ENCODE measurements at regions not wholly inside any gene's neighbourhood (a gene's known extent, or its start where the extent isn't known, plus 50 kb on each side); places are given as distances from the start of the nearest gene placed in this dataset.

DNA sequence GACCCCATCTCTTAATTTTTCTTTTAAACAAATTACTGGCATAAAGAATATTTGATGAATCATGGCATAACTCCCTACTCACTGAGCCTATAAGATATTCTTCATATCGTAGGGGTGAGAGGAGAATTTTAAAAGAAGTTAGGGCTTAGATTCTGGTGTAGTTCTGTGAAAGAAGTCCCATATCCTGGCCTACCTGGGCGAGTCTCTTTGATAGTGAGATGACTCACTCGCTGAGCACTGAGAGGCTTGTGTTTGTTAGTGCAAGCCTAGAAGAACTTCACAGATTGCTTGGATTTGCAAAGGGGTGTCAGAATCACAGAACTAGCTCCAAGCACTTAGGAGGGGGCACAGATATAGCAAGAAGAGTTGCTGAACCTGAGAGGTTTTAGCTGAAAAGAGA lies 133.8 kb upstream of the TMC3 start:
- DNase-seq, result no peak

DNA sequence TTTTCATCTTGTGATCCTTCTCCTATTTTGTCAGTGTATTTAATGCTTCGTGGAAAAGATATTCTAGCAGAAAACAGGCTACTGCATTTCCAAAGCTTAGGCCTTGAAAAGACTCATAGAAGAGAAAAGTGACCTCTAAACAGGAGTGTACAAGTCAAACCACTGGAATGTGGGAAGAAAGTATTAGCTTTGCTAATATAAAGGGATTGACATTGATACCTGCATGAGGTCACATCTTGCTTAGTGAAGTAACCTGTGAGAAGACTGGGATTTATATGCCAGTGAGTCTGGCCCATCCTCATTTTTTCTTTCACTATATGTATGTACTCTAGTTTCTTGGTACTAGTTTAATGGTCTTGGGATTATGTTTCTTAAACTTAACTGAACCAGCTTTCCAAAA lies 132.9 kb upstream of the TMC3 start:
- DNase-seq, result no peak

DNA sequence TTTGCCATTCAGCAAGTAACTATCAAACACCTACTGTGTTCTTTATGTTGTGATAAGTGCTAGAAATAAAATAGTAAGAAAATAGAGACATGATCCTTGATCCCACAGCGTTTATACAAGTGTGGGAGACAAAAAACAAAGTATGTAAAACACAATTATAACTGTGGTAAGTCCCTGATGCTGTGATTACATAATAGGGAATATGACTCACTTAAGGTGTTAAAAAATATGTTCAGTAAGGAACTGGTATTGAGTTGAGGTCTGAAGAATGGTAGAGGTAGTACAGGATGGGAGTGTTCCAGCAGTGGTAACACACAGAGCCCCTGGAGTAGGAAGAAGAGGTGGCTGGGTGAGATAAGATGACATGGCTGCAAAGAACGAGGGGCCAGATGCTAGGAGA lies 132.1 kb upstream of the TMC3 start:
- no peak for DNase-seq

DNA sequence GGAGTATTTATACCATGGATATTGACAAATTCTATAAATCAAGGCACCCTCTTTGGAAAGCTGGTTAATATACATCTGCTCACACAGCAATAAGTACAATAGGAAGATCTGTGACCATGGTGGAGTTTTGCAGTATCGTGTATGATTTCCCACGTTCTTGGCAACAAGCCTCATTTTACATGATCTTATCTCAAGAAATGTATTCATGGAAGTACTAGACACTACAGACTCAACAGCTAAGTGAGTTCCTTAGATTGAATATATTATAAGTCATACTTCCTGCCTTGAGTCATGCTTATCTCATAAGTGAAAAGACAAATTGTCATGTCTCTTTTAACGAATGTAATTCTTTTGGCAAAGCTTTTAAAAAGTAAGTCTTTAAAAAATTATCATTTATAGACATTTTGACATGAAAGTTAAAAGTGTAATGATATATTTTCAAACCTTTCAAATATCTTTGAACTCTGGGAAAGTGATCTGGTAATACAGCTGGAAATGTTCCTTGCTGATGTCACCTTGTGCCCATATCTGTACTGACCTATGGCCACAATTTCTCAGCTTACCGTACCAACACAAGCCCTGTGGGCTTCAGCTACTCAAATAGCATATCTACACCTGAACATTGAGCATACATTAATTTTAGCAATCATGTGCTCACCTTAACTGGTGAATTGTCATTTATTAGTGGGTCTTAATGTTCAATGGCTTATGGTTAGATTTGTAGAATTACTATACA lies 130.3 kb upstream of the TMC3 start:
- DNase-seq, result no peak

DNA sequence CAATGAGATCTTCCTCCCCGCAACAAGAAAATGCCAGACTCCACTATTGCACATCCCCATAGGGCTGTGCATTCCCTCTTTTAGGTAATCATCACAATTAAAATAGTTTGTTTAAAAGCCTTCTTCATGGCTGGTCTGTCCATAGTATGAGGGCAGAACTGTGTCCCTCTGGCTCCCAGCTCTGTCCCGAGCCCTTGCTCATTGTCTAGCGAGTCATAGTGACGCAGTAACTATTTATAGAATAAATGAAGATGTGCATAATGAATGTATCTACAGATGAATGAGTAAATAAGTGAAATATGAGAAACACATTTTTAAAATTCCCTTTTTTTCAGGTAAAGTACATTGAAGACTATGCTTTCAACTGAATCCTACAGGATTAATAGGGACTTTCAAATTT lies 128.4 kb upstream of the TMC3 start:
- DNase-seq, result no peak

DNA sequence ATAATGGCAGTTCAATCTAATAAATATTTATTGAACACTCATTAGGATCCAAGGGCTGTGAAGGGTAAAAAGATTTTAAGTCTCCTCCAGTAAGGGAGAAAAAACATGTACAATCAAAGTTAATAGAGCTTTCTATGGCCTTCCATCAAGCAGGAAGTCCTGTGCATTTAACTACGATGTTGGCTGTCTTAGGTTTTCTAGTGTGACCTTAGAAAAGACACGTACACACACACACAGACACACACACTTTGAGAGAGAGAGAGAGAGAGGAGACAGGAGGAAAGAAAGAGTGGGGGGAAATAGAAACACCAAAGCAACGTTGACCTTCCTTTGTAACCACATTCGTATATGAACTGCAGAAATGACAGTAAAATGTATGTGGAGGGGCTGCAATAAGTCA lies 126.1 kb upstream of the TMC3 start:
- no peak for DNase-seq

DNA sequence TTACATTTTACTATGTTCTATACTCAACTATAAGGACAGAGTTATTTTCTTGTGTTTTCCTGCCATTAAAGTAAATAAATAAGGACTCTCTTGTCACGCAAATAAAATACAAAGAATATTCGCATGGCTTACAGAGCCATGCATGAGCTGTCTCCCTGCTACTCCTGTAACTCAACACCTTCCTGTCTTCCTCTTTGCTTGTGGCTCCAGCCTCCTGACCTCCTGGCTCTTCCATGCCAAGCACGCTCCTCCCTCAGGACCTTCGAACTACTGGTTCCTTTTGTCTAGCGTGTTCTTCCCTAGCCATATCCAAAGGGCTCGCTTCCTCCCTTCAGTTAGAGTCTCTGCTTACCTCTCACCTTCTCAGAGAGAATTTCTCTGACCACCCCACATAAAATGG lies 124.3 kb upstream of the TMC3 start:
- DNase-seq, result no peak

DNA sequence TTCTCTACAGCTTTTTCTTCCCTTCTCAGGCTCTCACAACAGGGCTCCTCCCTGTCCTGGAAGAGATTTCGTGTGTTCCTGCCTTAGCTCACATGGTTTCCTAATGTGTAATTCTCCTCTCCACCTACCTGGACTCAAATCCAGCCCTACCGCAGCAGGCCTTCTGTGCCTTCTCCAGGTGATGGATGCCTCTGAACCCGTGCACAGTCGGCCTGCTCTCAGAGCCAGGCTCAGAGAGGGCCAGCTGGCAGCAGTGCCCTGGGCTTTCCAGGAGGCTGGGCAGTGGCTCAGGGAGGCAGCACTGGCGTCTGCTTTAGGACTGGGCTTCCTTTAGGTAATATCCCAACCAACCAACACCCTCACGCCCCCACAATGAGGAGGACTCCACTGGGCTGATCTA lies 123.2 kb upstream of the TMC3 start:
- no peak for DNase-seq

DNA sequence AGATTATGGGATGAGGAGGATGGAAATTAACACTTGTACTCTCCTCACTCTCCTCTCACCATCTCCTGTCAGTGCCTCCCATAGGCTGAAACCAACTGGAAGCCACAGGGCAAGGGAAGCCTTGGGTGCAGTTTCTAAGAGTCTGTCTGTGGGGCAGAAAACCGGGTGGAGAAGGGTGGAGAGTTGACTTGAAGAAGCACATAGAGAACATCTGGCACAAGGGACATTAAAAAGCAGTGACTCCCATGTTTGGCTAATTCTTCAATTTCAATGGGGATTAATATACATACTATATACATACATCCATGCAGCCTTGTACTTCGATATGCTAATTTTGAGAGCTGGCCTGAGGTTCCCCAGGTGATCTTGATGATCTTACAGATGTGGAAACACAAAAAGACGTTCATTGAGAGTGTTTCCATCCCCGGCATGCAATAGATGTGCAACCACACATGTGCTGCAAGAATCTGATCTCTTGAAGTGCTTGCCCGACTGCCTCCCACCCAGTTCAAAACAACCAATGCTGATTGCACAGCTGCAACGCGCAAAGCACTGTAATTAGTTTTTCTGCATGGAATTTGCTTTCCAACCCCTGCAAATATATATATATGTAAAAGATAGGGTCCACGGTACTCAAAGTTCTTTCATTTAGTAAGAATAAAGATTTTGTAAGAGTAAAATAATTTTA lies 121.9 kb upstream of the TMC3 start:
- DNase-seq, result no peak

DNA sequence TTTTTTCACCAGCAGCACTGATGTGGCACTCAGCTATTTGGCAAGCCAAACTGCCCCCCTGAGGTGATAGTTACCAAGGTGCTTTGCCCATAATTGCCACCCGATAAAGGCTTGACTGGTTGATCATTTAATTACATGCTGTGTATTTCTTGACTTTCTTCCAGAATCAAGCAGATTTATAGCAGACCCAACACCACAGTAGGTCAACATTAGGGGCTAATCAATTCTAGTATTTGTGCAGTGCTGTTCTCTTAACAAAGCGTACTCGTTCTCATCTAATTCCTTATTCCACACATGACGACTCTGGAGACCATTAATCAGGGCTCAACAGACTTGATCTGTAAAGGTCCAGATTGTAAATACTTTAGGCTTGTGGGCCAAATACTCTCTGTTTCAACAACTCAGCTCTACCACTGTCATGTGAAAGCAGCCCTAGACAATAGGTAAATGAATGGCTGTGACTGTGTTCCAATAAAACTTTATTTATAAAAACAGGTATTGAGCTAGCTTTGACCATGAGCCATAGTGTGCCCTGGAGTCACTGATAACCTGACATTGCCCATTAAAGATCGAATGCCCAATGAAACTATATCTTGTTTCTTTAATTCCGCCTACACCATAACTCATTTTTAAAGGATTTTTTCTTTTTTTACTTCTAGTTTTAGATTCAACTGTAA lies 119.1 kb upstream of the TMC3 start:
- DNase-seq, result no peak

DNA sequence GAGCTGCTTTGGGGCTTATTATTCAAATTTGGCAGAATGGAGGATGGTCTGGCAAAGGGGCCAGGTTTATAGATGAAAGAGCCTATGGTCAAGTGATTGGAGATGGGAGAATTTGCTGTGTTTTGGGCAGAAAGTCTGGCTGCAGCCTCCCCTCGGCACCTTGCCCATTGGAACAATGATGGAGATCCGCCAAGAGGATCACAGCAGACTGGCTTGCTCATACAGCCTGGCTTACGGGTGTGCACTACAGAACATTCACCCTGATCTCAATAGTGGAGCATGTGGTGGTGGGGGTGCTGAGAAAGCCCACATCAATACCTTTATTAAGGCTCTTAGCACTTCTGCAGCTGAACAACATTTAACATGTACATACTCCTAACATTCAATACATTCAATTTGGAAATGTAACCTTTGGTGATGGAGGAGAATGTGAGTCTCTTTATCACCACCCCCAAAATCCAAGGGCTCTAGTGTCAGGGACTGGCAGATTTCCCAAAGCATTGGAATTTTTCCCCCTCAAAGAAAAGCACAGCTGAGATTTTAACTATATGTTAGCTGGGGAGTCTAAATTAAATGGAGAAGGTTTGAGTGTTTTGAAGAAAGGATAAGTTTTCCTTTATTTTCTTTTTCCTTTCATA lies 118.4 kb upstream of the TMC3 start:
- no peak for DNase-seq

DNA sequence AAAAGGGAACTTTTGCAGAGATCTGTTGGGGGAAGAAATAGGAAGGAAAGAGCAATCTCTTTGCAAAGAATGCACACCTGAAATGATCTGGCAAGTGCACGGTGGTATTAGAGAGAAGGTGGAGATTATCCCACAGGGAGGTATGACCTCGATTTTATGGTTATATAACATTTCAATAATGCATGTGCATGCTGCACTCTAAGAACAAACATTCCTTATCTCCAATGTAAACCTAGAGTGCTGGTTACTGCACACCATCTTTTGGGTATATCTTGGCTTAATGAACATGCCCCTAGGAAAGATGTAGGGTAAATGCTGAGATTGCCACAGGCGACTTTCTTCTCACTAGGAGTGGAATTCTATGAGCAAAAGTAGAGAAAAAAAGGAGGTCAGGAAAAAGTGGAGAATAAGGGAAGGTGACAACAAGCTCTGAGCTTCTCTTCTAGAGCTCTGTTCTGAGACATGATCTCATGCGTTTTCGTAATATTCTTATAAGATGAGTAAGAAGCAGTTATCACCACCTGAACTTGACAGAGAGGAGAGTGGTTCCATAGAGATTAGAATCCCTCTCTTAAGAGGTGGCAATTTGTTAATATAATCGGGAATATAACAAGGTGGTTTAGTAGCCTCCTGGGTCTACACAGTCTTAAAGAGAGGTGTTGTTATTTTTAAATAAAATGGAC lies 117.5 kb upstream of the TMC3 start:
- DNase-seq, result no peak

DNA sequence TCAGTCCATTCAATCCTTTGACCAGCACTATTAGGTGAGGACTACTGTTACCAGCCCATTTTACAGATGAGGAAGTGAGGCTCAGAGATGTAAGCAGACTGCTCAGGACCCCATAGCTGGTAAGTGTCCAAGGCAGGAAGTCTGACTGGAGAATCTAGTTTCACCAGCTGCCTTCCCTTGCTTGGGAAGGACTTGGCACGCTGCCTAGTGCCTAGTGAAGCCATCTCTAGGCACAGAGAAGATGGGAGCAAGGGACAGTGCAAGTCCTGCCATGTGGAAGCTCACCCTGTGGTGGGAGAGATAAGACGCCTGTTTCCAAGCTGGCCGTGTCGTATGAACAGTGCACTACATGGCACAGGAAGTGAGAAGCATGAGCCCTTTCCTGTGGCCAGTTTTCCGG lies 111.8 kb upstream of the TMC3 start:
- no peak for DNase-seq

DNA sequence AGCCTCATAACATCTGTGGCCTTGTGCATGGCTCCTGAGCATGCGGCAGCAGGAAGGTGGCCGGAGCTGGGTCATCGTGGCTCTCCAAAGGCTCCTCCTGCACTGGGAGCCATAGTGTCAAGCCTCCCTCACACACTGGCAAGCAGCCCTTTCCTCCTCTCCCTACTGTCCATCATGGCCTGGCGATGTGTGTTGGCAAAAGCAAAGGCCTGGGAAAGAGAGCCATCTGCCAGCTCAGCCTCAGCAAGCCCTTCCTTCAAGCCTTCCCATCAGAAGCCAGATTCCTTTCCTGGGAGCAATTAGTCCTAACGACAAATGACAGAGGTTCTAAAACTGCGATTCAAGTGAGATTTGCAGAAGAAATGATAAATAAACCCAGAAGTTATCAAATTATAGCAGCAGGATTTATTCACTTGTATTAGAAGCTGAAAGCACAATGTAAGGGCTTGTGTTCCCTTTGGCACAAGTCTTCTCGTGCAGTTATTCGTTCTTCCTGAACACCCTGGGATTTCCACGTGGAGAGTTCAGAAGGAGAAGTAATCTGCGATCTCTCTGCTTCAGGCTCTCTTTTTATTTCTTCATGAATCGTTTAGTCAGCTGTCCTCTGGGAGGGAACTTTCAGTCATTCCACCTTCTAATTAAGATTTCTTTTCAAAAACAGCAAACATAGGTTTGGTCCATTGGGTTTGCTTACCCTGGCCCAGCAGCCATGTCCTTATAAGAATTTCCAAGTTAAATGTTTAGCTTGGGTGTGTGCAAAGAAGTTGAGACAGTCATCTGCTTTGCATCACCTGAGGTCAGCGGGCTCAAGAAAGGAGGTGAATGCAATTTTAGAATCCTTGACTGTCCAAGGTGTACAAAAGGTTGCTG lies 110.3 kb upstream of the TMC3 start:
- DNase-seq, result no peak

DNA sequence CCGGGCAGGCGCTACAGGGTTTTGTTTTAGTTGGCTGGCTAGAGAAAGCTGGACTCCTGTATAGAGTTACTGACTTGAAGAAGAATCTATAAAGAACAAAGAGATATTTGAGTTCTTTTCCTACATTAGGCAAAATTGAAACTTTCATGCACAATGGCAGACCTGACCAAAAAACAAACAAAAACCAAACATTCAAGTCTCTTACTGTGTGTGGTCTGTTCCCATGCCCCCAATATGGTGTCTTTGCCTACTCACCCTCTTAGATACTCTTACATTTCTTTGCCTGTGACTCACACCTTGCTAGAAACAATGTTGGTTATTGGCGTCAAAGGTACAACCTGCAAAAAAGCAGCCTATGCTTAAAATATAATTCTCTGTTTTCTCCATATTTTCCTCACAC lies 109.5 kb upstream of the TMC3 start:
- DNase-seq, result no peak

DNA sequence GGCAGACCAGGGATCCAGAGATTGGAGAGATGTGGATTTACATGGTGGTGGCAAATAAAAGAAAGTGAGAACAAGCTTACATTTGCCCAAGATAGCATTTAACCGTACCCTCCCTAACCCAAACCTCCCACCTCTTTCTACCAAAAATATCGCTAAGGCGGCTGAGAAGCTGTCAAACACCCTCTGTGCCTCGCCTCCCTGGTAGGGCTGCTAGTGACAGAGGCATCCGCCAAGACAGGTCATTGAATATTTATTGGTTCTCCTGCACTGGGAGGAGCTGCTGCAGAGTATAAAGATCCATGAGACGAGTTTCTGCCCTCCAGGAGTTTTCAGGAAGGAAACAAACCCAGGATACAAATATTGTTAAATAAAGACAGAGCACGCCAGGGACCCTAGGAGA lies 107.3 kb upstream of the TMC3 start:
- no peak for DNase-seq

DNA sequence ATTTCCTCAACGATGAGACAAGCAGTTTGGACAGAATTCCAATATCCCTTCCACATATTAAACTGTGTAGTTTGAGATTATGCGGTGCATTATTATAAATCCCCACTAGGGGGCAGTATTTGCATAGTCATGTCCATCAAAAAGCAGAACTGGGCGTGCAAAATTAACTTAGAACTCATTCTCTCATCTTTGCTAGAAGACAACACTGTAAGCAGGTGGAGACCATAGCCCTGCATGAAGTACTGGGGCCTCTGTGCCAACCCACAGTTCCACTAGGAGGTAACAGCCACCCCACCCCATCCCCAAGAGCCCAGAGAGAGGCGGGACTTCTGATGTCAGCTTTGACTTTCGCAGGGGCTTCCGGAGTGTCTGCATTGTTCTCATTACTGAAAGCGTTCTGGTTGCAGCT lies 106.6 kb upstream of the TMC3 start:
- DNase-seq, result peak; percentile 18 to 41

DNA sequence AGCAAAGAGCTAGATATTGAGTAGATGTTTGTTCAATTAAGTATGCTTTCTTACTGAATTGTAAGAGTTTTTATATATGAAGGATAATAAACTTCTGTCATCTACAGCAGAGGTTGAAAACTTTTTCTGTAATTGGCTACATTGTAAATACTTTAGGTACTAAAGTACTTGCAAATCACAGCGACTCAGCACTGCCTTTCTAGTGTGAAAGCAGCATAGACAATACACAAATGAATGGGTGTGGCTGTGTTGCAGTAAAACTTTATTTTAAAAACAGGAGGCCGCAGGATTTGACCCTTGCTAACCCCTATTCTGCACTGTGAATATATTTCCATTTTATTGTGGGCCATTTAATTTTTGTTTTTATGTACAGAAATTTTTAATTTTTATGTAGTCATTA lies 104.3 kb upstream of the TMC3 start:
- DNase-seq, result no peak

DNA sequence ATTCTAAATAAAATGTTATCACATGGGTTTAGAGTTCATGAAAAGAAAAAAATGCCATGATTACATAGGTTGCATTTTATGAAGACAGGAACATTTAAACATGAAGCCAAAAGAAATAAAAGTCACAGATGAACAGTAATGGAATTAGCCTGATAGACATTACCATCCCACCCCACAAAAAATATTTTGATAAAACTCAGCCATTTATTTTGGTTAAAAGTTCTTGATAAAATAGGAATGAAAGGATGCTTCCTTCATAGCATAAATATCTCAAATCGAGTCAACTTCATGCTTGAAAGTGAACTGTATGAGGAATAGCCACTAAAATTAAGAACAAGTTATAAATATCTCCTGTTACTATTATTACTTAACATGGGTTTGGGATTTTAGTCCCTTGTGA lies 101.9 kb upstream of the TMC3 start:
- DNase-seq, result no peak

DNA sequence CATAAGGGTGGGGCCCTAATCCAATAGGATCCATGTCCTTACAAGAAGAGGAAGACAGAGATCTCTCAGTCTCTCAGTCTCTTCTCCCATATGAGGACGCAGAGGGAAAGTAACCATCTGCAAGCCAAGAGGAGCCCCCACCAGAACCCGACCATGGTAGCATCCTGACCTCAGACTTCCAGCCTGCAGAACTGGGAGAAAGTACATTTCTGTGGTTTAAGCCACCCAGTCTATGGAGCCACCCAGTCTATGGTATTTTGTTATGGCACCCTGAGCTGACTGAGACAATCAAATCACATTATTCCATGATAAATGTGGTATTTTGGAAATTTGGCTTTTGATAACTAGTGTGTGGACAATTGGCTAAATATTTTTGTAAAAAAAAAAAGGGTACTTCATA lies 101.5 kb upstream of the TMC3 start:
- no peak for DNase-seq

DNA sequence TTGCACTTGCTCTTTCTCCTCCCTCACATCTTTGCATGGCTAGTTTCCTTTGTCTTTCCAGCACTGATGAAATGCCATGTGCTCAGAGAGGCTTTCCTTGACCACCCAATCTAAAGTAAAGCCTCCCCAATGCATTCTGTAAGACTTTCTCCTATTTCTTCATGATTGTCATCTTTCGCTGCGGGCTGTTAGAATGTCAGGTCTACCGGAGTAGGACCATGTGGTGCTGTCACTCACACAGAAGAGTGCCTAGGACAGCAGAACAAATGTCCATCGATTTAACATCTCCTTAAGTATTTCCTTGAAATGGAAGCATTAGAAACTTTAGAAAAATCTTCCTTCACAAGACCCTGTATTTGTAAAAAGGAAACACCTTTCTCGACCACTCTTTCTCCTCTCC lies 99.9 kb upstream of the TMC3 start:
- no peak for DNase-seq

DNA sequence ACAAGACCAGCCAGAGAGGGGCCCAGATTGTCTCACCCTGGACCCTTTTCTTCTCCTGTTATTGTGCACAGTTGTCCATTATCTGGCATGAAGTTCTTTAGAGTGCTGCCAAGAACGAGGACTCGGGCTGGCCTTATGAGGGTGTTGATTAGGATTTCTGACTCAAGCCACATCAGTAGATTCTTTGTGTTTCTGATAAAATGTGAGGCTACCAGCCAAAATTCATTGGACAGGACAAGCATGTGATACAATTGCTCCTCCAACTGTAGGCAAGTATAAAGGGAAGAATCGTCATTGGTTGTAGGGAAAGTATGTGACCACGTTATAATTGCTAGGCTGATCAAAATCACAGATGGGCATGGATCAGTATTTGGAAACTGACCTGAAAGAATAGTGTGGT lies 99.2 kb upstream of the TMC3 start:
- no peak for DNase-seq

Data from stimulated activated CD4-positive, alpha-beta T cell treated with anti-CD3 and anti-CD28 coated beads, Interleukin-2, amount 100 ng/mL, for 48 hours (primary cell).